Lung (tissue), 11 donors: ENCODE measurements at regions not wholly inside any gene's neighbourhood (a gene's known extent, or its start where the extent isn't known, plus 50 kb on each side); places are given as distances from the start of the nearest gene placed in this dataset.

Source experiments
- ATAC-seq: fragments of 200-7000 bp; cut with Tn5 transposase; one replicate; pipeline ENCODE4 v1.9.1; 2020; ENCODE audit warnings: moderate number of reproducible peaks; ENCODE audit not compliant: insufficient read depth, low FRiP score
- DNase-seq, 3 donors: peaks; one replicate each; pipeline ENCODE4 v3.0.0-alpha.2; 2013 to 2017
- H3K27ac ChIP-seq, 2 donors: one replicate each; pipeline ENCODE4 v1.5.1; 2013; ENCODE audit warnings: mild to moderate bottlenecking in 2 of 2, moderate library complexity in 2 of 2, control low read depth in 1 of 2, inconsistent platforms in 1 of 2, low read depth in 1 of 2, low read length in 1 of 2
- H3K27me3 ChIP-seq, 3 donors: one replicate each; pipeline ENCODE4 v1.5.1; 2013; ENCODE audit warnings: low read length in 2 of 3; ENCODE audit not compliant: control insufficient read depth in 3 of 3, insufficient read depth in 3 of 3
- H3K36me3 ChIP-seq, 4 donors: one replicate each; pipeline ENCODE4 v1.5.1; 2013; ENCODE audit warnings: low read length in 4 of 4, mild to moderate bottlenecking in 1 of 4, moderate library complexity in 1 of 4; ENCODE audit not compliant: control insufficient read depth in 4 of 4, insufficient read depth in 4 of 4
- H3K4me1 ChIP-seq, 5 donors: one replicate each; pipeline ENCODE4 v1.5.1; 2013; ENCODE audit warnings: low read length in 5 of 5, mild to moderate bottlenecking in 2 of 5, moderate library complexity in 1 of 5; ENCODE audit not compliant: control insufficient read depth in 5 of 5, insufficient read depth in 5 of 5
- H3K4me3 ChIP-seq: one replicate; pipeline ENCODE4 v1.5.1; 2013; ENCODE audit warnings: mild to moderate bottlenecking, control low read depth, moderate library complexity
- H3K9ac ChIP-seq, 2 donors: one replicate each; pipeline ENCODE4 v1.5.1; 2013; ENCODE audit warnings: low read length in 2 of 2, control low read depth in 1 of 2; ENCODE audit not compliant: insufficient read depth in 1 of 2
- H3K9me3 ChIP-seq, 4 donors: one replicate each; pipeline ENCODE4 v1.5.1; 2013; ENCODE audit warnings: low read length in 3 of 4, mild to moderate bottlenecking in 1 of 4, moderate library complexity in 1 of 4; ENCODE audit not compliant: control insufficient read depth in 4 of 4, insufficient read depth in 3 of 4
- WGBS, 2 donors: extraction: QIAGEN DNeasy Blood & Tissue Kit; methylation state at CpG; one replicate each; pipeline ENCODE4 v1.1.7; 2013; 5-methylcytosine and 5-hydroxymethylcytosine counted together
- TF ChIP-seq, protein P1 (sequence below): IDR thresholded peaks from 2 replicates; pipeline ENCODE4 v1.5.1; 2012; ENCODE audit warnings: mild to moderate bottlenecking; ENCODE audit errors: control extremely low read depth, extremely low read depth
- donor health status: control.
- donor health status: control.
- donor health status: Bipolar disorder and iron deficiency.
- donor health status: healthy.
- donor health status: DM: yes; HTN: yes; CAD: no.

GRCh38 chr9:20291201-20291600 lies 331.1 kb downstream of the MLLT3 start:
- ATAC-seq (no peak), DNase-seq (no peak)
- Histone ChIP-seq H3K27ac (no peak overlapping the region), H3K9me3 (peaks cover 0 to 6% (median 0%) of the 10 kb centered on the region in 4 donors), H3K27me3 (no peaks in the 10 kb centered on the region), H3K9ac (no peak overlapping the region), H3K36me3 (no peaks in the 10 kb centered on the region), H3K4me1 (no peaks in the 10 kb centered on the region), H3K4me3 (no peak overlapping the region)
- WGBS, 2 donors: 81 to 83% methylated on average over 2 of the region's 2 CpGs
- TF ChIP-seq, protein P1, sequence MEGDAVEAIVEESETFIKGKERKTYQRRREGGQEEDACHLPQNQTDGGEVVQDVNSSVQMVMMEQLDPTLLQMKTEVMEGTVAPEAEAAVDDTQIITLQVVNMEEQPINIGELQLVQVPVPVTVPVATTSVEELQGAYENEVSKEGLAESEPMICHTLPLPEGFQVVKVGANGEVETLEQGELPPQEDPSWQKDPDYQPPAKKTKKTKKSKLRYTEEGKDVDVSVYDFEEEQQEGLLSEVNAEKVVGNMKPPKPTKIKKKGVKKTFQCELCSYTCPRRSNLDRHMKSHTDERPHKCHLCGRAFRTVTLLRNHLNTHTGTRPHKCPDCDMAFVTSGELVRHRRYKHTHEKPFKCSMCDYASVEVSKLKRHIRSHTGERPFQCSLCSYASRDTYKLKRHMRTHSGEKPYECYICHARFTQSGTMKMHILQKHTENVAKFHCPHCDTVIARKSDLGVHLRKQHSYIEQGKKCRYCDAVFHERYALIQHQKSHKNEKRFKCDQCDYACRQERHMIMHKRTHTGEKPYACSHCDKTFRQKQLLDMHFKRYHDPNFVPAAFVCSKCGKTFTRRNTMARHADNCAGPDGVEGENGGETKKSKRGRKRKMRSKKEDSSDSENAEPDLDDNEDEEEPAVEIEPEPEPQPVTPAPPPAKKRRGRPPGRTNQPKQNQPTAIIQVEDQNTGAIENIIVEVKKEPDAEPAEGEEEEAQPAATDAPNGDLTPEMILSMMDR: no peak

GRCh38 chr9:20290257-20290656 lies 332.0 kb downstream of the MLLT3 start:
- Histone ChIP-seq H3K36me3 (no peaks in the 10 kb centered on the region), H3K27me3 (no peaks in the 10 kb centered on the region), H3K27ac (no peak overlapping the region), H3K9ac (no peak overlapping the region), H3K4me1 (no peaks in the 10 kb centered on the region), H3K4me3 (no peak overlapping the region), H3K9me3 (peaks cover 0 to 6% (median 0%) of the 10 kb centered on the region in 4 donors)
- TF ChIP-seq, protein P1: no peak
- DNase-seq (no peak), ATAC-seq (no peak)
- 87 to 90% methylated on average over 6 of the region's 6 CpGs for WGBS, 2 donors

- no peaks in the 10 kb centered on the region for H3K4me1 ChIP-seq
- TF ChIP-seq, protein P1: no peak
- H3K36me3 ChIP-seq: no peaks in the 10 kb centered on the region
- H3K27me3 ChIP-seq: no peaks in the 10 kb centered on the region
- peaks cover 0 to 6% (median 0%) of the 10 kb centered on the region in 4 donors for H3K9me3 ChIP-seq
- H3K4me3 ChIP-seq: no peak overlapping the region
- no peak overlapping the region for H3K27ac ChIP-seq
- no peak overlapping the region for H3K9ac ChIP-seq
- DNase-seq (no peak), ATAC-seq (no peak)
- 76 to 82% methylated on average over 9 of the region's 9 CpGs for WGBS, 2 donors
Observed at GRCh38 chr9:20289423-20290010, 332.8 kb downstream of the MLLT3 start.

GRCh38 chr9:20286969-20287368 lies 335.3 kb downstream of the MLLT3 start:
- no peaks in the 10 kb centered on the region for H3K36me3 ChIP-seq
- no peaks in the 10 kb centered on the region for H3K27me3 ChIP-seq
- H3K4me3 ChIP-seq: no peak overlapping the region
- H3K4me1 ChIP-seq: no peaks in the 10 kb centered on the region
- DNase-seq: no peak
- no peak for ATAC-seq
- no peak overlapping the region for H3K9ac ChIP-seq
- WGBS, 2 donors: 86 to 90% methylated on average over 3 of the region's 3 CpGs
- H3K9me3 ChIP-seq: peaks cover 0 to 6% (median 0%) of the 10 kb centered on the region in 4 donors
- TF ChIP-seq, protein P1: no peak
- H3K27ac ChIP-seq: no peak overlapping the region
